Rectal smooth muscle tissue (tissue), 1 donor: ENCODE measurements at regions not wholly inside any gene's neighbourhood (a gene's known extent, or its start where the extent isn't known, plus 50 kb on each side); places are given as distances from the start of the nearest gene placed in this dataset.

ENCODE experiments used
- H3K27ac ChIP-seq: one replicate; pipeline ENCODE4 v1.7.0; 2013; ENCODE audit warnings: low read depth, low read length, inconsistent platforms
- H3K27me3 ChIP-seq: one replicate; pipeline ENCODE4 v1.7.0; 2013; ENCODE audit warnings: low read length; ENCODE audit not compliant: control insufficient read depth, insufficient read depth
- H3K36me3 ChIP-seq: one replicate; pipeline ENCODE4 v1.7.0; 2013; ENCODE audit warnings: low read length; ENCODE audit not compliant: control insufficient read depth, insufficient read depth
- H3K4me1 ChIP-seq: one replicate; pipeline ENCODE4 v1.7.0; 2013; ENCODE audit warnings: low read length; ENCODE audit not compliant: control insufficient read depth, insufficient read depth
- H3K4me3 ChIP-seq: one replicate; pipeline ENCODE4 v1.7.0; 2013; ENCODE audit warnings: low read length
- H3K9ac ChIP-seq: one replicate; pipeline ENCODE4 v1.7.0; 2013; ENCODE audit warnings: low read length

GRCh38 chr7:46651561-46652088, 730.6 kb upstream of the IGFBP3 start:
- no peaks in the 10 kb centered on the region for H3K4me1 ChIP-seq
- no peak overlapping the region for H3K9ac ChIP-seq
- no peaks in the 10 kb centered on the region for H3K27me3 ChIP-seq
- H3K4me3 ChIP-seq, result no peak overlapping the region
- no peaks in the 10 kb centered on the region for H3K36me3 ChIP-seq
- H3K27ac ChIP-seq, result no peak overlapping the region

- no peak overlapping the region for H3K4me3 ChIP-seq
- no peaks in the 10 kb centered on the region for H3K36me3 ChIP-seq
- no peaks in the 10 kb centered on the region for H3K27me3 ChIP-seq
- H3K4me1 ChIP-seq, result no peaks in the 10 kb centered on the region
- H3K9ac ChIP-seq, result no peak overlapping the region
- no peak overlapping the region for H3K27ac ChIP-seq
Observed at GRCh38 chr7:46651070-46651469, 730.0 kb upstream of the IGFBP3 start.

GRCh38 chr7:46649876-46650275, 728.8 kb upstream of the IGFBP3 start:
- Histone ChIP-seq H3K9ac (no peak overlapping the region), H3K4me3 (no peak overlapping the region), H3K27me3 (no peaks in the 10 kb centered on the region), H3K36me3 (no peaks in the 10 kb centered on the region), H3K4me1 (no peaks in the 10 kb centered on the region), H3K27ac (no peak overlapping the region)

GRCh38 chr7:46637793-46638735, 717.0 kb upstream of the IGFBP3 start:
- Histone ChIP-seq H3K4me3 (no peak overlapping the region), H3K27me3 (no peaks in the 10 kb centered on the region), H3K4me1 (no peaks in the 10 kb centered on the region), H3K9ac (no peak overlapping the region), H3K27ac (no peak overlapping the region), H3K36me3 (no peaks in the 10 kb centered on the region)

- Histone ChIP-seq H3K27me3 (no peaks in the 10 kb centered on the region), H3K27ac (no peak overlapping the region), H3K4me3 (no peak overlapping the region), H3K9ac (no peak overlapping the region), H3K36me3 (no peaks in the 10 kb centered on the region), H3K4me1 (no peaks in the 10 kb centered on the region)
Observed at GRCh38 chr7:46636022-46636421, 715.0 kb upstream of the IGFBP3 start.

- Histone ChIP-seq H3K9ac (no peak overlapping the region), H3K4me3 (no peak overlapping the region), H3K27me3 (no peaks in the 10 kb centered on the region), H3K4me1 (no peaks in the 10 kb centered on the region), H3K27ac (no peak overlapping the region), H3K36me3 (no peaks in the 10 kb centered on the region)
Observed at GRCh38 chr7:46633630-46634240, 712.7 kb upstream of the IGFBP3 start.

- no peak overlapping the region for H3K9ac ChIP-seq
- H3K27ac ChIP-seq, result no peak overlapping the region
- H3K4me3 ChIP-seq, result no peak overlapping the region
- H3K36me3 ChIP-seq, result no peaks in the 10 kb centered on the region
- H3K4me1 ChIP-seq, result no peaks in the 10 kb centered on the region
- H3K27me3 ChIP-seq, result no peaks in the 10 kb centered on the region
Observed at GRCh38 chr7:46633200-46633599, 712.1 kb upstream of the IGFBP3 start.

GRCh38 chr7:46630031-46630430, 709.0 kb upstream of the IGFBP3 start:
- H3K9ac ChIP-seq, result no peak overlapping the region
- H3K27ac ChIP-seq, result no peak overlapping the region
- no peaks in the 10 kb centered on the region for H3K27me3 ChIP-seq
- no peaks in the 10 kb centered on the region for H3K4me1 ChIP-seq
- H3K36me3 ChIP-seq, result no peaks in the 10 kb centered on the region
- H3K4me3 ChIP-seq, result no peak overlapping the region

- Histone ChIP-seq H3K4me1 (no peaks in the 10 kb centered on the region), H3K27me3 (no peaks in the 10 kb centered on the region), H3K36me3 (no peaks in the 10 kb centered on the region), H3K4me3 (no peak overlapping the region), H3K9ac (no peak overlapping the region), H3K27ac (no peak overlapping the region)
Observed at GRCh38 chr7:46628389-46628788, 707.3 kb upstream of the IGFBP3 start.

- no peaks in the 10 kb centered on the region for H3K27me3 ChIP-seq
- H3K4me1 ChIP-seq, result no peaks in the 10 kb centered on the region
- no peak overlapping the region for H3K27ac ChIP-seq
- H3K36me3 ChIP-seq, result no peaks in the 10 kb centered on the region
- no peak overlapping the region for H3K4me3 ChIP-seq
- no peak overlapping the region for H3K9ac ChIP-seq
Observed at GRCh38 chr7:46626691-46627310, 705.7 kb upstream of the IGFBP3 start.

- H3K27me3 ChIP-seq, result no peaks in the 10 kb centered on the region
- no peak overlapping the region for H3K27ac ChIP-seq
- no peak overlapping the region for H3K9ac ChIP-seq
- H3K36me3 ChIP-seq, result no peaks in the 10 kb centered on the region
- no peak overlapping the region for H3K4me3 ChIP-seq
- H3K4me1 ChIP-seq, result no peaks in the 10 kb centered on the region
Observed at GRCh38 chr7:46626261-46626660, 705.2 kb upstream of the IGFBP3 start.

GRCh38 chr7:46625032-46625431, 704.0 kb upstream of the IGFBP3 start:
- no peak overlapping the region for H3K27ac ChIP-seq
- no peaks in the 10 kb centered on the region for H3K27me3 ChIP-seq
- H3K9ac ChIP-seq, result no peak overlapping the region
- no peaks in the 10 kb centered on the region for H3K4me1 ChIP-seq
- no peaks in the 10 kb centered on the region for H3K36me3 ChIP-seq
- no peak overlapping the region for H3K4me3 ChIP-seq
